ENCODE measurements at regions not wholly inside any gene's neighbourhood (a gene's known extent, or its start where the extent isn't known, plus 50 kb on each side); places are given as distances from the start of the nearest gene placed in this dataset.

GRCh38 chr6:25070547-25071366 lies 135.0 kb upstream of the RIPOR2 start:
- Histone ChIP-seq H3K9me3 (no peaks in the 10 kb centered on the region), H3K4me3 (ENCODE audit: low read depth in 1 of 2, low read length in 1 of 2) (no peak overlapping the region), H3K4me1 (ENCODE audit: control insufficient read depth in 1 of 2, insufficient read depth in 1 of 2, low read depth in 1 of 2, low read length in 1 of 2) (no peaks in the 10 kb centered on the region), H3K36me3 (no peaks in the 10 kb centered on the region), H3K27ac (no peak overlapping the region), H3K27me3 (no peaks in the 10 kb centered on the region)
- TF ChIP-seq CTCF (IDR thresholded peaks at IDR 0.05): peak; percentile 90

- no peaks in the 10 kb centered on the region for H3K9me3 ChIP-seq
- peaks cover 13% of the 10 kb centered on the region for H3K36me3 ChIP-seq
- no peak overlapping the region for H3K4me3 ChIP-seq (ENCODE audit: low read depth in 1 of 2, low read length in 1 of 2)
Observed at GRCh38 chr6:25078141-25078540, 142.4 kb upstream of the RIPOR2 start.

GRCh38 chr6:25083784-25084507 lies 148.2 kb upstream of the RIPOR2 start:
- no peaks in the 10 kb centered on the region for H3K27me3 ChIP-seq
- no peak overlapping the region for H3K4me3 ChIP-seq (ENCODE audit: low read depth in 1 of 2, low read length in 1 of 2)
- no peak for TF ChIP-seq CTCF (IDR thresholded peaks at IDR 0.05)
- peaks cover 33% of the 10 kb centered on the region for H3K36me3 ChIP-seq
- H3K27ac ChIP-seq: no peak overlapping the region
- no peaks in the 10 kb centered on the region for H3K9me3 ChIP-seq
- peaks cover 5 to 6% of the 10 kb centered on the region in 2 experiments for H3K4me1 ChIP-seq (ENCODE audit: control insufficient read depth in 1 of 2, insufficient read depth in 1 of 2, low read depth in 1 of 2, low read length in 1 of 2)

More at GRCh38 chr6:25078141-25078540, 142.4 kb upstream of the RIPOR2 start:
- no peak for TF ChIP-seq CTCF (IDR thresholded peaks at IDR 0.05)
- no peak overlapping the region for H3K27ac ChIP-seq
- H3K4me1 ChIP-seq (ENCODE audit: control insufficient read depth in 1 of 2, insufficient read depth in 1 of 2, low read depth in 1 of 2, low read length in 1 of 2): no peaks in the 10 kb centered on the region
- no peaks in the 10 kb centered on the region for H3K27me3 ChIP-seq

- Histone ChIP-seq H3K4me1 (ENCODE audit: control insufficient read depth in 1 of 2, insufficient read depth in 1 of 2, low read depth in 1 of 2, low read length in 1 of 2) (peaks cover 6% of the 10 kb centered on the region in 2 experiments), H3K36me3 (peaks cover 33% of the 10 kb centered on the region)
- no peak for TF ChIP-seq CTCF (IDR thresholded peaks at IDR 0.05)
Observed at GRCh38 chr6:25084508-25084833, 148.7 kb upstream of the RIPOR2 start.

GRCh38 chr6:25085756-25086155 lies 150.0 kb upstream of the RIPOR2 start:
- Histone ChIP-seq H3K9me3 (no peaks in the 10 kb centered on the region), H3K27me3 (no peaks in the 10 kb centered on the region), H3K4me3 (ENCODE audit: low read depth in 1 of 2, low read length in 1 of 2) (no peak overlapping the region), H3K27ac (no peak overlapping the region), H3K36me3 (peaks cover 24% of the 10 kb centered on the region), H3K4me1 (ENCODE audit: control insufficient read depth in 1 of 2, insufficient read depth in 1 of 2, low read depth in 1 of 2, low read length in 1 of 2) (peaks cover 6 to 12% of the 10 kb centered on the region in 2 experiments)
- no peak for TF ChIP-seq CTCF (IDR thresholded peaks at IDR 0.05)

More at GRCh38 chr6:25084508-25084833, 148.7 kb upstream of the RIPOR2 start:
- H3K27me3 ChIP-seq: no peaks in the 10 kb centered on the region
- no peaks in the 10 kb centered on the region for H3K9me3 ChIP-seq
- H3K27ac ChIP-seq: no peak overlapping the region
- H3K4me3 ChIP-seq (ENCODE audit: low read depth in 1 of 2, low read length in 1 of 2): no peak overlapping the region

All from neutrophil (primary cell).